DND-41 (cell line): ENCODE measurements at regions not wholly inside any gene's neighbourhood (a gene's known extent, or its start where the extent isn't known, plus 50 kb on each side); places are given as distances from the start of the nearest gene placed in this dataset.

Experiments used
- ATAC-seq: fragments of 200-7000 bp; cut with Tn5 transposase; 3 replicates; pipeline ENCODE4 v1.9.1; 2021; ENCODE audit warnings: low read depth; ENCODE audit not compliant: insufficient read depth
- DNase-seq: peaks from one replicate; pipeline ENCODE4 v3.0.0-alpha.2; 2020
- H2AFZ ChIP-seq: 2 replicates; pipeline ENCODE4 v1.6.0; 2012; ENCODE audit warnings: low read depth, low read length
- H3K27ac ChIP-seq: 2 replicates; pipeline ENCODE4 v1.5.1; 2012; ENCODE audit warnings: low read length, inconsistent platforms
- H3K27me3 ChIP-seq: fragments of 200-600 bp; sonication (generic); 2 replicates; pipeline ENCODE4 v1.6.0; 2012; ENCODE audit warnings: low read length, mild to moderate bottlenecking, inconsistent platforms; ENCODE audit not compliant: insufficient read depth, poor library complexity
- H3K36me3 ChIP-seq: 2 replicates; pipeline ENCODE4 v1.5.1; 2012; ENCODE audit warnings: low read length, inconsistent platforms; ENCODE audit not compliant: insufficient read depth
- H3K4me1 ChIP-seq: 2 replicates; pipeline ENCODE4 v1.5.1; 2012; ENCODE audit warnings: mild to moderate bottlenecking, low read length; ENCODE audit not compliant: insufficient read depth
- H3K4me2 ChIP-seq: 2 replicates; pipeline ENCODE4 v1.6.0; 2012; ENCODE audit warnings: mild to moderate bottlenecking, moderate library complexity, low read length, inconsistent platforms; ENCODE audit not compliant: insufficient read depth
- H3K4me3 ChIP-seq, 2 experiments: fragments of 200-600 bp in 1 of 2; shearing (Covaris generic) in 1 of 2; 2 replicates each; pipeline ENCODE4 v1.5.1; 2012 to 2016; ENCODE audit warnings: inconsistent platforms in 2 of 2, low read length in 2 of 2, mild to moderate bottlenecking in 2 of 2, low read depth in 1 of 2, moderate library complexity in 1 of 2
- H3K79me2 ChIP-seq: 2 replicates; pipeline ENCODE4 v1.6.0; 2012; ENCODE audit warnings: low read length, inconsistent platforms; ENCODE audit not compliant: insufficient read depth
- H3K9ac ChIP-seq: 2 replicates; pipeline ENCODE4 v1.6.0; 2012; ENCODE audit warnings: low read depth, mild to moderate bottlenecking, inconsistent platforms, low read length, moderate library complexity
- H3K9me3 ChIP-seq: 2 replicates; pipeline ENCODE4 v1.5.1; 2012; ENCODE audit warnings: low read length, moderate library complexity, mild to moderate bottlenecking, inconsistent platforms; ENCODE audit not compliant: insufficient read depth, severe bottlenecking
- H4K20me1 ChIP-seq: 2 replicates; pipeline ENCODE4 v1.6.0; 2012; ENCODE audit warnings: low read length; ENCODE audit not compliant: insufficient read depth
- EZH2 ChIP-seq: IDR thresholded peaks from 3 replicates; pipeline ENCODE4 v1.6.1; 2012; ENCODE audit warnings: borderline replicate concordance, low read depth, mild to moderate bottlenecking, moderate library complexity, low read length, inconsistent platforms; ENCODE audit not compliant: severe bottlenecking
- TF ChIP-seq, protein P1 (sequence below): IDR thresholded peaks from 2 replicates; pipeline ENCODE4 v1.5.1; 2012; ENCODE audit warnings: borderline replicate concordance, low read length, moderate library complexity, mild to moderate bottlenecking; ENCODE audit not compliant: poor library complexity, severe bottlenecking; ENCODE audit errors: extremely low read depth

DNA sequence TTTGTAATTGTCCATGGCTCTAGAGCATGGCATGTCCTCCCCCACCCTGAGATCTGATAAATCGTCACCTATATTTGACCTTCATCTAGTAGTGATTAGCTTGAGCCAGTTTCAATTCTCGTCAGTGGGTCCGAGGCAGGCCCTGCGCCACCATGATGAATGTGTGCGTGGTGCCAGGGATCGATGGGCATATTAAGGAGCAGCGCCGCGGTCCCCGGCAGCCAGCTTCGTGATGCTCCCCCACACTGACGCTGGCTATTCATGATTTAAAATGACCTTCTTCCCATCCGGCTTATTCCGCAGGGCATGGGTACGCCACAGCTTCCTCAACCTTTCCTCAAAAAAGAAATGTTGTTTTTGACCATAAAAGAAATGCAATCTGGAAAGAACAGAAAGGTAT, 68.0 kb downstream of the SLC25A47 start:
- Histone ChIP-seq H2AFZ (no peak overlapping the region), H4K20me1 (no peaks in the 10 kb centered on the region), H3K4me3 (no peak overlapping the region), H3K36me3 (no peaks in the 10 kb centered on the region), H3K4me2 (no peak overlapping the region), H3K27me3 (no peaks in the 10 kb centered on the region), H3K27ac (no peak overlapping the region), H3K9ac (no peak overlapping the region), H3K9me3 (no peaks in the 10 kb centered on the region), H3K4me1 (peaks cover 11% of the 10 kb centered on the region), H3K79me2 (peaks cover 46% of the 10 kb centered on the region)
- no peak for ATAC-seq
- TF ChIP-seq, protein P1, sequence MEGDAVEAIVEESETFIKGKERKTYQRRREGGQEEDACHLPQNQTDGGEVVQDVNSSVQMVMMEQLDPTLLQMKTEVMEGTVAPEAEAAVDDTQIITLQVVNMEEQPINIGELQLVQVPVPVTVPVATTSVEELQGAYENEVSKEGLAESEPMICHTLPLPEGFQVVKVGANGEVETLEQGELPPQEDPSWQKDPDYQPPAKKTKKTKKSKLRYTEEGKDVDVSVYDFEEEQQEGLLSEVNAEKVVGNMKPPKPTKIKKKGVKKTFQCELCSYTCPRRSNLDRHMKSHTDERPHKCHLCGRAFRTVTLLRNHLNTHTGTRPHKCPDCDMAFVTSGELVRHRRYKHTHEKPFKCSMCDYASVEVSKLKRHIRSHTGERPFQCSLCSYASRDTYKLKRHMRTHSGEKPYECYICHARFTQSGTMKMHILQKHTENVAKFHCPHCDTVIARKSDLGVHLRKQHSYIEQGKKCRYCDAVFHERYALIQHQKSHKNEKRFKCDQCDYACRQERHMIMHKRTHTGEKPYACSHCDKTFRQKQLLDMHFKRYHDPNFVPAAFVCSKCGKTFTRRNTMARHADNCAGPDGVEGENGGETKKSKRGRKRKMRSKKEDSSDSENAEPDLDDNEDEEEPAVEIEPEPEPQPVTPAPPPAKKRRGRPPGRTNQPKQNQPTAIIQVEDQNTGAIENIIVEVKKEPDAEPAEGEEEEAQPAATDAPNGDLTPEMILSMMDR: no peak
- TF ChIP-seq EZH2: no peak
- no peak for DNase-seq

DNA sequence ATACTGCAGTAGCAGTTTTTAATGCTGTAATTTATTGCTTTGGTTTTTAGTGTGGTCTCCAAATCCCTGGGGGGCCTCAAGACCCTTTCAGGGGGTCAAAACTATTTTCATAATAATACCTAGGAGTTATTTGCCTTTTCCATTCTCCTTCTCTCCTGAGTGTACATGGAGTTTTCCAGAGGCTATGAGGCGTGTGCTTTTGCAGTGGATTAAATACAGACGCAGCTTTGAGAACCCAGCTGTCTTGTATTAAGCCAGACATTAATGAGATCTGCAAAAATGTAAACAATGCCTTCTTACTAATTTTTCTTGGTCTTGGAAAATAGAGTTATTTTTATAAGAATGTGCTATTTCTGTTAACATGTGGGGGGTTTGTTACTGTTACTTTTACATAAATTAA, 68.6 kb downstream of the SLC25A47 start:
- H3K36me3 ChIP-seq: no peaks in the 10 kb centered on the region; the same call in 1 of the 2 replicates
- DNase-seq (no peak), ATAC-seq (no peak)
- no peak overlapping the region for H2AFZ ChIP-seq
- H3K27ac ChIP-seq: no peak overlapping the region
- no peaks in the 10 kb centered on the region for H4K20me1 ChIP-seq
- no peak for TF ChIP-seq EZH2
- TF ChIP-seq, protein P1: no peak
- no peaks in the 10 kb centered on the region for H3K27me3 ChIP-seq
- H3K4me1 ChIP-seq: peaks cover 11% of the 10 kb centered on the region
- no peak overlapping the region for H3K9ac ChIP-seq
- no peak overlapping the region for H3K4me3 ChIP-seq
- H3K9me3 ChIP-seq: no peaks in the 10 kb centered on the region
- H3K4me2 ChIP-seq: no peak overlapping the region
- peaks cover 49% of the 10 kb centered on the region for H3K79me2 ChIP-seq

DNA sequence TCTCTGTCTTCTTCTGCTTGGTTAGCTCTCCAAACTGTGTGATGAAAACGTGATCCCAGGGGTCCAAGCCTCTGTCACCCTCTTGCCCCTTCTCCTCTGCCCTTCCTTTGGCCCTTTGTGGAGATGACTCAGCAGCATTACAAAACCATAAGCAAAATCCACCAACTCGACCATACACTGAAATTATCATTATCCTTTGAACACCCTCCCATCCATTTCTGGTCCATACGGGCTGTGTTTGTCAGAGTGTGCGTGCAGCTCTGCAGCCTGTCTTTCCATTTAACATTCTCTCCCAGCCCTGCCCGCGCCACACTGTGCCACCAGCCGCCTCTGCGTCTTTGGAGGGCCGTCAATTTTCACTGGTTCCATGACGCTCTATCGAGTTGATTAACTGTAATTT, 69.2 kb downstream of the SLC25A47 start:
- H3K79me2 ChIP-seq: peaks cover 47% of the 10 kb centered on the region
- no peak overlapping the region for H2AFZ ChIP-seq
- no peak overlapping the region for H3K4me2 ChIP-seq

More for the DNA sequence above, 69.2 kb downstream of the SLC25A47 start:
- Histone ChIP-seq H3K36me3 (peaks cover under 1% of the 10 kb centered on the region; the same call in 1 of the 2 replicates), H3K4me3 (no peak overlapping the region), H3K9ac (no peak overlapping the region), H3K4me1 (peaks cover 11% of the 10 kb centered on the region), H3K27ac (no peak overlapping the region), H3K27me3 (no peaks in the 10 kb centered on the region), H3K9me3 (no peaks in the 10 kb centered on the region), H4K20me1 (no peaks in the 10 kb centered on the region)
- TF ChIP-seq, protein P1: no peak
- TF ChIP-seq EZH2: no peak
- no peak for DNase-seq
- no peak for ATAC-seq
